HG02938 (cell line): ENCODE measurements at regions not wholly inside any gene's neighbourhood (a gene's known extent, or its start where the extent isn't known, plus 50 kb on each side); places are given as distances from the start of the nearest gene placed in this dataset.

Experiments used
- ATAC-seq: cut with Tn5 transposase; IDR thresholded peaks from one replicate; pipeline ENCODE4 v1.9.1; 2021; ENCODE audit warnings: mild to moderate bottlenecking, moderate library complexity; ENCODE audit not compliant: unreplicated experiment

GRCh38 chr17:79406316-79406715 lies 204.5 kb downstream of the RBFOX3 start:
- ATAC-seq: no peak

- no peak for ATAC-seq
Measured at GRCh38 chr17:79405823-79406222, 205.0 kb downstream of the RBFOX3 start.

GRCh38 chr17:79404136-79404911 lies 206.5 kb downstream of the RBFOX3 start:
- ATAC-seq: no peak

- ATAC-seq: no peak
Measured at GRCh38 chr17:79401704-79402674, 208.9 kb downstream of the RBFOX3 start.

- no peak for ATAC-seq
Measured at GRCh38 chr17:79400989-79401703, 209.7 kb downstream of the RBFOX3 start.

GRCh38 chr17:79399610-79400144 lies 211.2 kb downstream of the RBFOX3 start:
- no peak for ATAC-seq

- ATAC-seq: no peak
Measured at GRCh38 chr17:79398441-79398840, 212.4 kb downstream of the RBFOX3 start.

- ATAC-seq: no peak
Measured at GRCh38 chr17:79396696-79397095, 214.2 kb downstream of the RBFOX3 start.

GRCh38 chr17:79395545-79395944 lies 215.3 kb downstream of the RBFOX3 start:
- ATAC-seq: no peak

- ATAC-seq: no peak
Measured at GRCh38 chr17:79395066-79395465, 215.8 kb downstream of the RBFOX3 start.

- no peak for ATAC-seq
Measured at GRCh38 chr17:79393358-79394052, 217.3 kb downstream of the RBFOX3 start.

GRCh38 chr17:79392598-79392997 lies 218.3 kb downstream of the RBFOX3 start:
- no peak for ATAC-seq

- no peak for ATAC-seq
Measured at GRCh38 chr17:79391376-79392233, 219.2 kb downstream of the RBFOX3 start.

- no peak for ATAC-seq
Measured at GRCh38 chr17:79389896-79390295, 221.0 kb downstream of the RBFOX3 start.

- ATAC-seq: no peak
Measured at GRCh38 chr17:79388556-79389295, 222.1 kb downstream of the RBFOX3 start.

- no peak for ATAC-seq
Measured at GRCh38 chr17:79387783-79388182, 223.1 kb downstream of the RBFOX3 start.

GRCh38 chr17:79385962-79386563 lies 224.8 kb downstream of the RBFOX3 start:
- ATAC-seq: no peak

GRCh38 chr17:79382313-79382712 lies 228.5 kb downstream of the RBFOX3 start:
- ATAC-seq: no peak
